GM10266 (cell line): ENCODE measurements at regions not wholly inside any gene's neighbourhood (a gene's known extent, or its start where the extent isn't known, plus 50 kb on each side); places are given as distances from the start of the nearest gene placed in this dataset.

Experiments used
- DNase-seq: peaks from one replicate; pipeline ENCODE4 v3.0.0; 2012; ENCODE audit errors: extremely low spot score
- CTCF ChIP-seq: IDR thresholded peaks from 2 replicates; pipeline ENCODE4 v1.5.1; 2012; ENCODE audit warnings: mild to moderate bottlenecking, low read depth; ENCODE audit not compliant: control insufficient read depth, insufficient read depth; ENCODE audit errors: missing control alignments

- DNase-seq = no peak
- TF ChIP-seq CTCF = no peak
These were observed 548.9 kb upstream of the CDH8 start for GRCh38 chr16:62585041-62585545.

- no peak for TF ChIP-seq CTCF
- no peak for DNase-seq
These were observed 547.2 kb upstream of the CDH8 start for GRCh38 chr16:62583414-62583813.

- no peak for TF ChIP-seq CTCF
- DNase-seq = no peak
These were observed 537.2 kb upstream of the CDH8 start for GRCh38 chr16:62573466-62573865.

GRCh38 chr16:62568926-62569325, 532.7 kb upstream of the CDH8 start:
- no peak for TF ChIP-seq CTCF
- no peak for DNase-seq

- DNase-seq = no peak
- TF ChIP-seq CTCF = no peak
These were observed 529.5 kb upstream of the CDH8 start for GRCh38 chr16:62565706-62566105.

- TF ChIP-seq CTCF = no peak
- DNase-seq = no peak
These were observed 528.1 kb upstream of the CDH8 start for GRCh38 chr16:62564291-62564690.

- no peak for TF ChIP-seq CTCF
- DNase-seq = no peak
These were observed 525.9 kb upstream of the CDH8 start for GRCh38 chr16:62562121-62562520.
